ENCODE measurements at regions not wholly inside any gene's neighbourhood (a gene's known extent, or its start where the extent isn't known, plus 50 kb on each side); places are given as distances from the start of the nearest gene placed in this dataset.
A peak's percentile ranks its signal among the peaks of the same experiment; 100 is the strongest.

DNA sequence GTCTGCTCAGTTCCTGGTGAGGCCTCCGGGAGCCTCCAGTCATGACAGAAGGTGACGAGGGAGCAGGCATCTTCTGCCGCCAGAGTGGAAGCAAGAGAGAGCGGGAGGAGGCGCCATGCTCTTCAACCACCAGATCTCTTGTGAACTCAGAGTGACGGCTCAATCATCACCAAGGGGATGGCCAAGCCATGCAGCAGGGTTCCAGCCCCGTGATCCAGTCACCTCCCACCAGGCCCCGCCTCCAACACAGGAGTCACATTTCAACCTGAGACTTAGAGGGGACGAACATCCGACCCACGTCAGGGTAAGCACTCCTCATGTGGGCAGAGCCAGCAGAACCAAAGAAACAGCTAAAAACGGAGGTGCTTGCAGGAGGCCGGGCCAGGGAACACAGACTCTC, 1470.5 kb downstream of the BRD1 start:
- no peak overlapping the region for H3K27ac ChIP-seq
- H3K4me3 ChIP-seq = no peak overlapping the region
- no peaks in the 10 kb centered on the region for H3K9me3 ChIP-seq
- H3K4me1 ChIP-seq = no peaks in the 10 kb centered on the region
- DNase-seq = no peak
- H3K36me3 ChIP-seq = no peaks in the 10 kb centered on the region
- no peak for ATAC-seq
- intact Hi-C loops (cut with DNase I) = no loop called here
- peaks cover 0 to 30% of the 10 kb centered on the region in 2 donors for H3K27me3 ChIP-seq
- TF ChIP-seq, protein P1, sequence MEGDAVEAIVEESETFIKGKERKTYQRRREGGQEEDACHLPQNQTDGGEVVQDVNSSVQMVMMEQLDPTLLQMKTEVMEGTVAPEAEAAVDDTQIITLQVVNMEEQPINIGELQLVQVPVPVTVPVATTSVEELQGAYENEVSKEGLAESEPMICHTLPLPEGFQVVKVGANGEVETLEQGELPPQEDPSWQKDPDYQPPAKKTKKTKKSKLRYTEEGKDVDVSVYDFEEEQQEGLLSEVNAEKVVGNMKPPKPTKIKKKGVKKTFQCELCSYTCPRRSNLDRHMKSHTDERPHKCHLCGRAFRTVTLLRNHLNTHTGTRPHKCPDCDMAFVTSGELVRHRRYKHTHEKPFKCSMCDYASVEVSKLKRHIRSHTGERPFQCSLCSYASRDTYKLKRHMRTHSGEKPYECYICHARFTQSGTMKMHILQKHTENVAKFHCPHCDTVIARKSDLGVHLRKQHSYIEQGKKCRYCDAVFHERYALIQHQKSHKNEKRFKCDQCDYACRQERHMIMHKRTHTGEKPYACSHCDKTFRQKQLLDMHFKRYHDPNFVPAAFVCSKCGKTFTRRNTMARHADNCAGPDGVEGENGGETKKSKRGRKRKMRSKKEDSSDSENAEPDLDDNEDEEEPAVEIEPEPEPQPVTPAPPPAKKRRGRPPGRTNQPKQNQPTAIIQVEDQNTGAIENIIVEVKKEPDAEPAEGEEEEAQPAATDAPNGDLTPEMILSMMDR (IDR thresholded peaks at IDR 0.05) = no peak

DNA sequence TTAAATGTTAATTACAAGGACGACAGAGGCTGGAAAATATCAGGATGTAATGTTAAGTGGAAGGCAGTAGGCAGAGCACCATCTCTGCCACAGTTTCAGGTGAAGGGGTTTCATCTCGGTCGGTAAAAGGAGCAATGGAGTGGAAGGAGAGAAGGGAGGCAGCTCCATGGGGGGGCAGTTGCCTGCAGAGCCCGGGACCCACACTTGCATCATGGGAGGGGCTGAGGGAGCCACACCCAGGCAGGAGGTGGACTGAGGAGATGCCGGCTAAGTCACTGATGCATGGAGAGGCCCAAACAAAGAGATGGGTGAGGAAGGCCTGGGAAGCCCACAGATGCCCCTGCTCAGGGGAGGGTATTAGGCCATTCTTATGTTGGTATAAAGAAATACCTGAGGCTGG, 1470.9 kb downstream of the BRD1 start:
- no peak overlapping the region for H3K27ac ChIP-seq
- intact Hi-C loops (cut with DNase I) = no loop called here
- H3K4me3 ChIP-seq = no peak overlapping the region
- TF ChIP-seq, protein P1 (IDR thresholded peaks at IDR 0.05) = no peak
- H3K27me3 ChIP-seq = peaks cover 0 to 34% of the 10 kb centered on the region in 2 donors
- ATAC-seq (no peak), DNase-seq (no peak)
- no peaks in the 10 kb centered on the region for H3K36me3 ChIP-seq
- no peaks in the 10 kb centered on the region for H3K9me3 ChIP-seq
- no peaks in the 10 kb centered on the region for H3K4me1 ChIP-seq

DNA sequence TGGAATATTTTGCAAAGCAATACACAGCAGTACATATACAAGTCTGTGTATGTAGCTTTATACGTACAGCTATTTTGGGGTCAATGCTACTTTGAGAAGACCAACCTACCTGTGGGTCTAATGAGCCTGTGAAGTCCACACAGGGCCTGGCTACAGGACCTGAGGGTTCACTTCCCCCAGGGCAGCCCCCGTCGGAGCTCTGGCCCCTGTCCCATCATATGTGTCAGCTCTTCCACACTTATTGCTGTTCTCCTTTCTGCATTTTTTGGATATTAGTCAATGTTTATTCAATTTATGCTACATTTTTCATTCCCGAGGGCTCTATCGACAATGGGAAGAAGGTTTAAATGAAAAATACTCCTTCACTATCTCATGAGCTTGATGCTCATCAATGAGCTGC, 1473.6 kb downstream of the BRD1 start:
- H3K27me3 ChIP-seq = peaks cover 0 to 32% of the 10 kb centered on the region in 2 donors
- H3K4me1 ChIP-seq = no peaks in the 10 kb centered on the region
- TF ChIP-seq, protein P1 (IDR thresholded peaks at IDR 0.05) = no peak
- ATAC-seq = no peak
- H3K27ac ChIP-seq = no peak overlapping the region
- DNase-seq = no peak
- intact Hi-C loops (cut with DNase I) = no loop called here
- no peaks in the 10 kb centered on the region for H3K9me3 ChIP-seq
- no peak overlapping the region for H3K4me3 ChIP-seq
- H3K36me3 ChIP-seq = no peaks in the 10 kb centered on the region

DNA sequence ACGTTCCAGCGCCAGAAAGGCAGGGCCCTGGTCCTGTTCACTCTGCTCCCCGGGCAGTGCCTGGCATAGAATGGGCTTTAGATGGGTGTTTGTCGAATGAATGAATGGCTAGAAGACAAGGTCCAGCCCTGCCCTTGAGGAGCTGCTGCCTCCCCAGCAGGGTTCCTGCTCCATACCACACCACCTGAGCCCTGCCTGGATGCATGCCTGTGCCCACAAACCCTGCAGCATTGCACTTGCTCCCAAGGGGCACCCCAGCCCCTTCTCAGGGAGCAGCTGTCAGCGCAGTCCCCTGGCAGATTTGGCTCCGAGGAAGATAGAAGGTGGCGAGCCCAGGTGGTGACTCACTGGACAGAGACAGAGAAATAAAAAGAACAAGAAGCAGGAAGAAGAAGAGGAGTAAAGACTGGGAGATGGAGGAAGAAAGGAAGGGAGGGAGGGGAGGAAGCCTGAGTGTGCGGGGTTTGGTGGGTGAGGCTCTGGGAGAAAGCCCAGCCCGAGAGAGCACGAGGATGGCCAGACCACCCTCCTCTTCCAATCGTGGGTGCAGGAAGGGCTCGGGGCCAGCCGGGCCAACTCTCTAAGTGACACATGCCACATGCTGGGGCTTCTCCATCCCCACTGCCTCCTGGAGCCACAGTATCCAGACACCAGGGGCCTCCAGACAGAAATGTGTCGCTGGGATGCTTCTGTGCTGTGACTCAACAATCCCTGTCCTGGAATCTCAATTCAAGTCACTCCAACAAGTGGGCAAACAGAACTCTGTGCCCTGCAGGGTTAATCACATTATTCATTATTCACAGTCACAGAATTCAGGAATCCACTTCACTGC, 1474.3 kb downstream of the BRD1 start:
- no peaks in the 10 kb centered on the region for H3K9me3 ChIP-seq
- TF ChIP-seq, protein P1 (IDR thresholded peaks at IDR 0.05) = no peak
- H3K36me3 ChIP-seq = no peaks in the 10 kb centered on the region
- DNase-seq (no peak), ATAC-seq (peak; percentile 33)
- H3K27ac ChIP-seq = no peak overlapping the region
- intact Hi-C loops (cut with DNase I) = no loop called here
- peaks cover 0 to 25% of the 10 kb centered on the region in 2 donors for H3K27me3 ChIP-seq
- no peak overlapping the region for H3K4me3 ChIP-seq
- H3K4me1 ChIP-seq = no peaks in the 10 kb centered on the region

DNA sequence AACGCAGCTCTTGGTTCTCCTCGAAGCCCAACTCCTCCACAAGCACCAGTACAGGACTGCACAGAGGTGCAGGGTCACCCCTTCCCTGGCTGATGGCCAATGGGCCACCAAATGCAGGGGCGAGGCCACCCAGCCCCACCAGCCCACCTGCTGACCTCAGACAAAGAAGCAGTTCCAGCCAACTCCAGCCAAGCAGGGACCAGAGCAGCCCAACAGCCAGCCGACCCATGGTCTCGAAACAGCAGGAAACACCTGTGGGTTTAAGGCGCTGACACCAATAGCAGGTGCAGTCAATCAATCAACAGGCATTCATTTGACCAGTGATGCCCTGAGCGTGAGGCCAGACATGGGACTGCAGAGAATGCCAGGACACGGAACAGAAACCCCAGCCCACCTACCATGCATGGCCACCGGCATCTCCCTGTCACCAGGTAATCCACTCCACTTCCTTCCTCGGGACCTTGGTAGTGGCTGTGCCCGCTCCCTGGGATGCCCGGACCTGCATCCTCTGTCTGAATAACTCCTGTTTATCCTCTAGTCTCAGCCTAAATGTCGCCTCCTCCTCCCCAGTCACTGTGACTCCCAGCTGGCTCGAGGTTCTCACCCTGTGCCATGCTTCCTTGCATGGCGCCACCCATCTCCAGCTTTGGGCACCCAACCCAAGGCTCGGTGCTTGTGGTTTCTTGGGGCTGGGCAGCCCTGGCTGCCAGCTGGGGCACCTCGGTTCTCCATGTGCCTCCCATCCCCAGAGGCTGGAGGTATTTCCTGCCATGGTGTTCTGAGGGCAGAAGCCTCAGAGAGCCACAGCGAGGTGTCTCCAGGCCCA, 1475.4 kb downstream of the BRD1 start:
- Histone ChIP-seq H3K9me3 (no peaks in the 10 kb centered on the region), H3K27me3 (peaks cover 0 to 16% of the 10 kb centered on the region in 2 donors), H3K4me1 (no peaks in the 10 kb centered on the region), H3K36me3 (no peaks in the 10 kb centered on the region), H3K4me3 (no peak overlapping the region), H3K27ac (no peak overlapping the region)
- intact Hi-C loops (cut with DNase I) = no loop called here
- TF ChIP-seq, protein P1 (IDR thresholded peaks at IDR 0.05) = no peak
- DNase-seq (no peak), ATAC-seq (no peak)

Data from left lung (tissue), 4 donors.